ENCODE measurements at regions not wholly inside any gene's neighbourhood (a gene's known extent, or its start where the extent isn't known, plus 50 kb on each side); places are given as distances from the start of the nearest gene placed in this dataset.

- no peak overlapping the region for H3K56ac ChIP-seq (ENCODE audit: extremely low read depth, insufficient read depth, low read length)
- H3K23ac ChIP-seq (ENCODE audit: low read depth, low read length), result no peak overlapping the region
- DNase-seq (no peak), ATAC-seq (ENCODE audit: low read depth) (no peak)
- H3K27me3 ChIP-seq (ENCODE audit: control insufficient read depth, insufficient read depth, low read length), result no peaks in the 10 kb centered on the region
- H2AK9ac ChIP-seq (replicated peaks; ENCODE audit: low read depth, low read length, poor library complexity), result no peak overlapping the region
- H3K4ac ChIP-seq (ENCODE audit: low read depth, low read length), result peak overlapping the region; percentile 65
- dilution Hi-C loops (cut with HindIII; ENCODE audit: low sequenced_read_pairs, unreplicated experiment), result no loop called here
- peak overlapping the region; percentile 55; the same call in 1 of the 2 replicates for H3K14ac ChIP-seq (replicated peaks; ENCODE audit: low read depth, low read length)
- no peak overlapping the region for H3K4me3 ChIP-seq (ENCODE audit: insufficient read depth, low read depth, low read length)
- H2BK15ac ChIP-seq (ENCODE audit: low read depth, low read length), result peak overlapping the region; percentile 25; the same call in 1 of the 3 replicates
- WGBS, 2 experiments (ENCODE audit: extremely low coverage in 2 of 2, insufficient read length in 1 of 2), result 83% methylated on average over 1 of the region's 4 CpGs; no CpG with 5 or more reads in 1 of the 2 experiments
- H2AFZ ChIP-seq (replicated peaks; ENCODE audit: low read length, poor library complexity), result no peak overlapping the region
- H4K91ac ChIP-seq (ENCODE audit: insufficient read depth, low read depth, low read length), result peak overlapping the region; percentile 52; the same call in 1 of the 2 replicates
- H4K5ac ChIP-seq (ENCODE audit: low read depth, low read length), result 0 out of 2 replicates have a peak overlapping the region, but pooled peaks have one; percentile 35
- peak overlapping the region; percentile 90 for H2AK5ac ChIP-seq (ENCODE audit: low read depth, low read length)
- intact Hi-C loops (cut with micrococcal nuclease), result loop anchor here (2.0 kb wide), 1 partner anchor 29 kb away; no protein-coding TSS in a partner anchor
- H4K8ac ChIP-seq (ENCODE audit: low read depth in 2 of 2, low read length in 2 of 2), result peak overlapping the region in 1 of 2 experiments; percentile 20; a peak in 1 of 4 replicates
- no peak for TF ChIP-seq MXI1 (IDR thresholded peaks at IDR 0.05; ENCODE audit: borderline replicate concordance, low read depth, low read length)
- no peak for TF ChIP-seq SMC3 (IDR thresholded peaks at IDR 0.05; ENCODE audit: low read depth, low read length)
- H2BK5ac ChIP-seq (ENCODE audit: low read depth, low read length, poor library complexity, severe bottlenecking), result no peak overlapping the region
- H3K4me1 ChIP-seq (ENCODE audit: control insufficient read depth, insufficient read depth, low read length), result peaks cover 11% of the 10 kb centered on the region
- H2BK120ac ChIP-seq (ENCODE audit: low read depth, low read length), result peak overlapping the region; percentile 47; the same call in 1 of the 2 replicates
- ChIA-PET POLR2A (ENCODE audit: unreplicated experiment) (no interaction called here), CTCF (no interaction called here)
- peaks cover 7% of the 10 kb centered on the region for H3K9me1 ChIP-seq (ENCODE audit: insufficient read depth, low read length)
- H4K20me1 ChIP-seq (ENCODE audit: insufficient read depth, low read length), result no peaks in the 10 kb centered on the region
- H3K4me2 ChIP-seq (ENCODE audit: low read depth, low read length), result no peak overlapping the region
- H3K27ac ChIP-seq (ENCODE audit: insufficient read depth, low read length), result no peak overlapping the region
- H3K36me3 ChIP-seq (ENCODE audit: control insufficient read depth, insufficient read depth, low read length), result no peaks in the 10 kb centered on the region
- H3K9ac ChIP-seq (ENCODE audit: low read depth, low read length), result no peak overlapping the region
- peak overlapping the region; percentile 59 for H2BK20ac ChIP-seq (ENCODE audit: low read depth, low read length)
- H3K9me3 ChIP-seq (ENCODE audit: control insufficient read depth, insufficient read depth, low read length), result no peaks in the 10 kb centered on the region
- BruUV-seq (replicated peaks), result no TSS peak
- H3K79me1 ChIP-seq (ENCODE audit: low read depth in 1 of 2, low read length in 2 of 2), result no peaks in the 10 kb centered on the region
- peak overlapping the region; percentile 16; the same call in 1 of the 2 replicates for H3K18ac ChIP-seq (ENCODE audit: low read depth, low read length)
- in situ Hi-C loops (cut with MboI; ENCODE audit: low sequenced_read_pairs), result no loop called here
Measured at GRCh38 chr18:54743605-54743995, 84.7 kb upstream of the RAB27B start.
